ENCODE measurements at regions not wholly inside any gene's neighbourhood (a gene's known extent, or its start where the extent isn't known, plus 50 kb on each side); places are given as distances from the start of the nearest gene placed in this dataset.
A peak's percentile ranks its signal among the peaks of the same experiment; 100 is the strongest.

GRCh38 chr18:22544626-22545025 lies 126.9 kb upstream of the CTAGE1 start:
- DNase-seq (ENCODE audit: low spot score): no peak

GRCh38 chr18:22545066-22545760 lies 127.5 kb upstream of the CTAGE1 start:
- no peak for DNase-seq (ENCODE audit: low spot score)

- no peak for DNase-seq (ENCODE audit: low spot score)
Observed at GRCh38 chr18:22546905-22547570, 129.3 kb upstream of the CTAGE1 start.

GRCh38 chr18:22547807-22548561 lies 130.3 kb upstream of the CTAGE1 start:
- no peak for DNase-seq (ENCODE audit: low spot score)

- DNase-seq (ENCODE audit: low spot score): no peak
Observed at GRCh38 chr18:22549260-22549937, 131.7 kb upstream of the CTAGE1 start.

- no peak for DNase-seq (ENCODE audit: low spot score)
Observed at GRCh38 chr18:22550366-22550765, 132.7 kb upstream of the CTAGE1 start.

- no peak for DNase-seq (ENCODE audit: low spot score)
Observed at GRCh38 chr18:22550861-22551260, 133.1 kb upstream of the CTAGE1 start.

- DNase-seq (ENCODE audit: low spot score): peak; percentile 61
Observed at GRCh38 chr18:22551536-22552151, 133.9 kb upstream of the CTAGE1 start.

GRCh38 chr18:22552254-22552653 lies 134.5 kb upstream of the CTAGE1 start:
- no peak for DNase-seq (ENCODE audit: low spot score)

GRCh38 chr18:22552899-22553460 lies 135.3 kb upstream of the CTAGE1 start:
- no peak for DNase-seq (ENCODE audit: low spot score)

- no peak for DNase-seq (ENCODE audit: low spot score)
Observed at GRCh38 chr18:22556222-22557167, 138.8 kb upstream of the CTAGE1 start.

GRCh38 chr18:22557168-22557941 lies 139.6 kb upstream of the CTAGE1 start:
- DNase-seq (ENCODE audit: low spot score): no peak

GRCh38 chr18:22558945-22559385 lies 141.2 kb upstream of the CTAGE1 start:
- DNase-seq (ENCODE audit: low spot score): no peak

- peak; percentile 52 for DNase-seq (ENCODE audit: low spot score)
Observed at GRCh38 chr18:22559414-22560274, 141.9 kb upstream of the CTAGE1 start.

- DNase-seq (ENCODE audit: low spot score): no peak
Observed at GRCh38 chr18:22560275-22560610, 142.5 kb upstream of the CTAGE1 start.

GRCh38 chr18:22560797-22561196 lies 143.1 kb upstream of the CTAGE1 start:
- no peak for DNase-seq (ENCODE audit: low spot score)

- peak; percentile 84 for DNase-seq (ENCODE audit: low spot score)
Observed at GRCh38 chr18:22563164-22563583, 145.5 kb upstream of the CTAGE1 start.

GRCh38 chr18:22564036-22564435 lies 146.3 kb upstream of the CTAGE1 start:
- DNase-seq (ENCODE audit: low spot score): no peak
